ENCODE measurements at regions not wholly inside any gene's neighbourhood (a gene's known extent, or its start where the extent isn't known, plus 50 kb on each side); places are given as distances from the start of the nearest gene placed in this dataset.
A peak's percentile ranks its signal among the peaks of the same experiment; 100 is the strongest.

DNA sequence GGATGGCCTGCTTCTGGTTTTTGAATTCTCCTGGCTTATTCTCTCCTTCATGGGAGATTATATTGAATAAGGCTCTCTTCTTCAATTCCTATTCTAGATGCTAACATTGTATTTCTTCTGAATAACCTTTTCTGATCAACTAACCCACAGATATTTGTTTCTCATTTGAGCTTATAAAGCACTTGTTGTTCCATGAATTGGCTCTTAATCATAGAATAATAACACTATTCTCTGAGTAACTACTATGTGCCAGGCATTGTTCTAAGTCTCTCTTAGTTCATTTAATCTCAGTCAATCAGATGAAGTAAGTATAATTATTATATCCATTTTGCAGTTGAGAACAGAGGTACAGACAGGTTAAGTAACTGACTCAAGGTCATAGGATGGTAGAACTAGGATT lies 136.3 kb upstream of the MLIP start:
- H3K4me3 ChIP-seq (ENCODE audit: low read depth, low read length), result no peak overlapping the region
- no peak for DNase-seq (ENCODE audit: low read depth)
- no peak for TF ChIP-seq CTCF (IDR thresholded peaks at IDR 0.05; ENCODE audit: insufficient read depth, low read length, poor library complexity, severe bottlenecking)
- no peaks in the 10 kb centered on the region for H3K36me3 ChIP-seq (ENCODE audit: control insufficient read depth, insufficient read depth, low read length)
- no peaks in the 10 kb centered on the region for H3K27me3 ChIP-seq (ENCODE audit: control insufficient read depth, insufficient read depth, low read length)

DNA sequence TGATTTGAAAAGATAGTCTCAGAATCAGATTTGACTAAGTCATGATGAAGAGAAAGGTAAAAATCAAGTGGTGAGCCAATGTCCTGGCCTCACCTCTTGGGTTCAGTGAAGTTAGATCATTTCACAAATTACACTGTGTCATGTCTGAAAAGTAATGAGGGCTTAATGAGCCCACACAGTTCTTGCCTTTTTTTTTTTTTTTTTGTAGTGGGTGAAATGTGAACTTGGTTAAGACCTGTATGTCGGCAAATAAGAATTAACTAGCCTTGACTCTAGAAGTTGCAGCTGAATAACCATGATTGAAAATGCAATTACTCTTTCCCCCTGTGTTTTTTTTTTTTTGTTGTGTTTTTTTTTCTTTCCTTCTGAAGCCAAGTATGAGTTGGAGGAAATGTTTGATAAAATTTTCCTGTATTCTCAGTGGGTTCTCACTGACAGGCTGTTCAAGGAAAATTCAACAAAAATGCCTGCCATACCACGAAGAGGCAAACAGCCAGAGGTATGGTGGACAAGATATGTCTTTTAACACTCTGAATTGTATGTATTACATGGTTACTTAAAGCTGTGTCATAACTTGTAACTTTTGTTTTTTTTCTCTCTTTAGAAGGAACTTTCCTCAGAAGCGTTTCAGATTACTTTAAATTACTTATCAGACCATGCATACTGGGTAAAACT lies 135.2 kb upstream of the MLIP start:
- Histone ChIP-seq H3K36me3 (ENCODE audit: control insufficient read depth, insufficient read depth, low read length) (no peaks in the 10 kb centered on the region), H3K4me3 (ENCODE audit: low read depth, low read length) (no peak overlapping the region), H3K27me3 (ENCODE audit: control insufficient read depth, insufficient read depth, low read length) (no peaks in the 10 kb centered on the region)
- no peak for TF ChIP-seq CTCF (IDR thresholded peaks at IDR 0.05; ENCODE audit: insufficient read depth, low read length, poor library complexity, severe bottlenecking)
- no peak for DNase-seq (ENCODE audit: low read depth)

DNA sequence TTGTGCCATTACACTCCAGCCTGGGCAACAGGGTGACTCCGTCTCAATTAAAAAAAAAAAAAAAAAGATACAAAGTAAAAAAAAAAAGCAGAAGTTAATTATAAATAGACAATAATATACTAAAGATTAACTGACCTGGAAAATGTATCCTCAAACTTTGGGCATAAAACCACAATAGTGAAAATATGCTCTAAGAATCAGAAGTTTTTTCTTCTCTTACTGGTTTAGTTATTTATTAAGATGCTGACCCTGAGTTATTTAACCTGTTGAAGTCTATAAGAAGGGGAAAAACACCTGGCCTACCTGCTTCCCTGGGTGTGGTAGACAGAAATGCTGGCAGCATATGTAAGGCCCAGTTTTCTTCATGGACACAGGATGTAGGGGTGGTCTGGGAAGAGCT lies 133.7 kb upstream of the MLIP start:
- no peak for DNase-seq (ENCODE audit: low read depth)
- Histone ChIP-seq H3K27me3 (ENCODE audit: control insufficient read depth, insufficient read depth, low read length) (no peaks in the 10 kb centered on the region), H3K36me3 (ENCODE audit: control insufficient read depth, insufficient read depth, low read length) (no peaks in the 10 kb centered on the region), H3K4me3 (ENCODE audit: low read depth, low read length) (no peak overlapping the region)
- TF ChIP-seq CTCF (IDR thresholded peaks at IDR 0.05; ENCODE audit: insufficient read depth, low read length, poor library complexity, severe bottlenecking), result no peak

DNA sequence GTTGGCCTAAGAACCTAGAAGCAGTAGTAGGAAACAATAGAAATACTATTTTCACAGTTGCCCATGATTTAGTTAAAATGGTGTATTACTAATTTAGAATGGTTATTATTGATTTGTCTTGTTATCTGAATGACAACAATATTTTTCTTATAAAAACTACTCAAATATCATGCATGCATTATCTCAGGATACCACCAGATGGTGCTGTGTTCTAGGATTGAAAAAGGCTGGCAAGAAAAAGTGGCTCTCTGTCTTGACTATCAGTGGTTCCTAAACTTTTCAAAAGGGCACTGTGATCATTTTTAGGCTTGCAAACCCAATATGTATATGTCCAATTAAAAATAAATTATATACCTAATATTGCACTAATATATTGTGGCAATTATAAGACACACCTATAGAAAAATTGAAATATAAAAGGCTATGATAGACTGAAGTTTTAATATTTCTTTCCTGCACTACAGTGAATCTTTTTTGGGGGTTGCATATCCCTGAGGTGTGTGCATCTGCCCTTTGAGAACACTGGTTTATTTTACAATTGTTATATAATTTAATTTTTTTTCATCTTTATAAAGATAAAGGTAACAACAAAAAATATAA lies 131.7 kb upstream of the MLIP start:
- Histone ChIP-seq H3K36me3 (ENCODE audit: control insufficient read depth, insufficient read depth, low read length) (no peaks in the 10 kb centered on the region), H3K4me3 (ENCODE audit: low read depth, low read length) (no peak overlapping the region), H3K27me3 (ENCODE audit: control insufficient read depth, insufficient read depth, low read length) (no peaks in the 10 kb centered on the region)
- DNase-seq (ENCODE audit: low read depth), result no peak
- TF ChIP-seq CTCF (IDR thresholded peaks at IDR 0.05; ENCODE audit: insufficient read depth, low read length, poor library complexity, severe bottlenecking), result peak; percentile 66

DNA sequence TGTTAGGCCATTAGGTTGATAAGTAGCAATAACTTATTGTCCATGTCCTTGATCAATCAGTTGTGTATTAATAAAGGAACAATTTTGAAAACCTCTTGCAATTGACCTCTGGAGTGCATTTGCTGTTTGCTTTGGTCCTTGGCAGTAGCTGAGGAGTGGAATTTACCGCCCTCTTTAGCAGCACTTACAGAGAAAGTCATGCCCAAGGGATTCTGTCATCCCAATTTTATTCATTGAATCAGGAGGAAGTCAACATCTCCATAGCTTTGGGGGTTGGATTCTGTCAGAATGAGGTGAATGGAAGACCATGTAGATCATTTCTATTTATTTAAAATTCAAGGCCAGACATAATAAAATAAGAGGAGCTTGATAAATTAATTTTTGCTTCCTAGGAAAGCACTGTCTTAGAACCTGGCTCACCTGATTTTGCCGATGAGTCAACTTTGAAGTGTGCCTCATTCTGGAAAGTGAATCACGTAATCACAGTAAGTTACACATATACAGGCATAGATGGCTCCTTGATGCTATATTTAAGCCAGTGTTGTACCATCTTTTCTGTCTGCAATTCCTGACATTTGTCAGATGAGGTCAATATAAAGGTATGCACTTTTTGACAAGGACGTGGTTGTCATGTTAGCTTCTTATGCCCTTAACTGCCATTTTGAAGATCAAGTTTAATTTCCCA lies 128.7 kb upstream of the MLIP start:
- no peak for TF ChIP-seq CTCF (IDR thresholded peaks at IDR 0.05; ENCODE audit: insufficient read depth, low read length, poor library complexity, severe bottlenecking)
- DNase-seq (ENCODE audit: low read depth), result no peak
- Histone ChIP-seq H3K27me3 (ENCODE audit: control insufficient read depth, insufficient read depth, low read length) (no peaks in the 10 kb centered on the region), H3K36me3 (ENCODE audit: control insufficient read depth, insufficient read depth, low read length) (no peaks in the 10 kb centered on the region), H3K4me3 (ENCODE audit: low read depth, low read length) (no peak overlapping the region)
